ENCODE measurements at regions not wholly inside any gene's neighbourhood (a gene's known extent, or its start where the extent isn't known, plus 50 kb on each side); places are given as distances from the start of the nearest gene placed in this dataset.
"Not testable (repeated sequence)": the region's sequence is repeated elsewhere in the genome, so short reads cannot be mapped to it uniquely, and the experiment has no call there.

DNA sequence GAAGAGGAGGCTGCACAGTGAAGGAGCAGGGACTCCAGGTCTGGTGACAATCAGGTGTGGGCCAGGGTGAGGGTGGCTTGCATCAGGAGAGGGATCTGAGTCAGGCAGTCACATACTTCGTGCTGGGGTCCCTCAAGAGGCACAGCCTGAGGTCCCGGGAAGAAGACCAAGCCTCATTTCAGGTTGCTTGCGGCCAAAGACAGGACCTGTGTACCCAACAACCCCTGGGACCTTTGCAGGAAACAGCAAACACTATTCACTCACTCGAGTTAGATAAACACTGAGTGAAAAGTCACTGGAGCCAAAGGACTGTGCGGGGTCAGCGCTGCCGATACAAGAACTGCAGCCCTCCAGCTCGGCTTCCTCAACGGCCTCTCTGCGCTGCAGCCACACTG lies 104.4 kb downstream of the SINHCAF start:
- intact Hi-C loops (cut with micrococcal nuclease; ENCODE audit: unreplicated experiment), result no loop called here

DNA sequence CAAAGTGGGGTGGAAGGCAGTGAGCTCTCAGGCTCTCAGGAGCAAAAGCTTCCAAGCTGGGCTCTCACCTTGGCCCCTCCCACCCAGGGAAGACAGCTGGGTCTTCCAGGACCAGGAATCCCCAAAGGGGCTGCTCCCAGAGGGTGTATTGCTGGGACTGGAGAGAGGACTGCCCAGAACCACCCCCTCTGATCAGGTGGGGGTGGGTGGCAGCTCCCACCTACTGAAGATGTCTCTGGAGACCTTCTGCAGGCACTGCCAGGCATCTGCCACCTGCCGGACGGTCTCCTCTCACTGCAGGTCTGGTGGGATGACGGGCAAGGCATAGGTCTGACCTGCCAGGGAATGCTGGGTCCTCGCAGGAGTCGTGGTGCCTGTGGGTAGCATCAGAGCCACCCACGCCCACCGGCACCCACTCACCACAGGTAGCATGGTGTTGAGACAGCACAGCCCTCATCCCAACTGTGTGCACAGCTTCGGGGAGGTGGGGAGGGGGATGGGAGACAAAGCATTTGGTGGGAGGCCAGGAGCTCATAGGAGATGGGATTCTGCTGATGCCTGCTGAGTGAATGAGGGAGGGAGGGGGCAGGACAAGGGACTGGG lies 103.2 kb downstream of the SINHCAF start:
- CTCF ChIA-PET, result interaction anchor here (0.5 kb wide), 1 partner anchor 30 kb away, joined by 4 read pairs; no protein-coding TSS in a partner anchor
- no TSS peak for BruUV-seq (replicated peaks)

More for the DNA sequence above, 104.4 kb downstream of the SINHCAF start:
- no peak for TF ChIP-seq TCF7L2 (IDR thresholded peaks at IDR 0.05; ENCODE audit: low read depth, low read length)
- no peak for TF ChIP-seq SIN3A (IDR thresholded peaks at IDR 0.05; ENCODE audit: borderline replicate concordance, insufficient read depth, low read depth, low read length)
- TF ChIP-seq, protein P1, sequence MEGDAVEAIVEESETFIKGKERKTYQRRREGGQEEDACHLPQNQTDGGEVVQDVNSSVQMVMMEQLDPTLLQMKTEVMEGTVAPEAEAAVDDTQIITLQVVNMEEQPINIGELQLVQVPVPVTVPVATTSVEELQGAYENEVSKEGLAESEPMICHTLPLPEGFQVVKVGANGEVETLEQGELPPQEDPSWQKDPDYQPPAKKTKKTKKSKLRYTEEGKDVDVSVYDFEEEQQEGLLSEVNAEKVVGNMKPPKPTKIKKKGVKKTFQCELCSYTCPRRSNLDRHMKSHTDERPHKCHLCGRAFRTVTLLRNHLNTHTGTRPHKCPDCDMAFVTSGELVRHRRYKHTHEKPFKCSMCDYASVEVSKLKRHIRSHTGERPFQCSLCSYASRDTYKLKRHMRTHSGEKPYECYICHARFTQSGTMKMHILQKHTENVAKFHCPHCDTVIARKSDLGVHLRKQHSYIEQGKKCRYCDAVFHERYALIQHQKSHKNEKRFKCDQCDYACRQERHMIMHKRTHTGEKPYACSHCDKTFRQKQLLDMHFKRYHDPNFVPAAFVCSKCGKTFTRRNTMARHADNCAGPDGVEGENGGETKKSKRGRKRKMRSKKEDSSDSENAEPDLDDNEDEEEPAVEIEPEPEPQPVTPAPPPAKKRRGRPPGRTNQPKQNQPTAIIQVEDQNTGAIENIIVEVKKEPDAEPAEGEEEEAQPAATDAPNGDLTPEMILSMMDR (IDR thresholded peaks at IDR 0.05), result no peak
- TF ChIP-seq POLR2AphosphoS5 (IDR thresholded peaks at IDR 0.05; ENCODE audit: low read depth, low read length), result no peak
- TF ChIP-seq, protein P2, sequence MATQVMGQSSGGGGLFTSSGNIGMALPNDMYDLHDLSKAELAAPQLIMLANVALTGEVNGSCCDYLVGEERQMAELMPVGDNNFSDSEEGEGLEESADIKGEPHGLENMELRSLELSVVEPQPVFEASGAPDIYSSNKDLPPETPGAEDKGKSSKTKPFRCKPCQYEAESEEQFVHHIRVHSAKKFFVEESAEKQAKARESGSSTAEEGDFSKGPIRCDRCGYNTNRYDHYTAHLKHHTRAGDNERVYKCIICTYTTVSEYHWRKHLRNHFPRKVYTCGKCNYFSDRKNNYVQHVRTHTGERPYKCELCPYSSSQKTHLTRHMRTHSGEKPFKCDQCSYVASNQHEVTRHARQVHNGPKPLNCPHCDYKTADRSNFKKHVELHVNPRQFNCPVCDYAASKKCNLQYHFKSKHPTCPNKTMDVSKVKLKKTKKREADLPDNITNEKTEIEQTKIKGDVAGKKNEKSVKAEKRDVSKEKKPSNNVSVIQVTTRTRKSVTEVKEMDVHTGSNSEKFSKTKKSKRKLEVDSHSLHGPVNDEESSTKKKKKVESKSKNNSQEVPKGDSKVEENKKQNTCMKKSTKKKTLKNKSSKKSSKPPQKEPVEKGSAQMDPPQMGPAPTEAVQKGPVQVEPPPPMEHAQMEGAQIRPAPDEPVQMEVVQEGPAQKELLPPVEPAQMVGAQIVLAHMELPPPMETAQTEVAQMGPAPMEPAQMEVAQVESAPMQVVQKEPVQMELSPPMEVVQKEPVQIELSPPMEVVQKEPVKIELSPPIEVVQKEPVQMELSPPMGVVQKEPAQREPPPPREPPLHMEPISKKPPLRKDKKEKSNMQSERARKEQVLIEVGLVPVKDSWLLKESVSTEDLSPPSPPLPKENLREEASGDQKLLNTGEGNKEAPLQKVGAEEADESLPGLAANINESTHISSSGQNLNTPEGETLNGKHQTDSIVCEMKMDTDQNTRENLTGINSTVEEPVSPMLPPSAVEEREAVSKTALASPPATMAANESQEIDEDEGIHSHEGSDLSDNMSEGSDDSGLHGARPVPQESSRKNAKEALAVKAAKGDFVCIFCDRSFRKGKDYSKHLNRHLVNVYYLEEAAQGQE (IDR thresholded peaks at IDR 0.05; ENCODE audit: insufficient read depth in 1 of 2, low read depth in 2 of 2, low read length in 1 of 2), result no peak
- ATAC-seq, result no peak
- Histone ChIP-seq H3K9me3 (ENCODE audit: control insufficient read depth, insufficient read depth, low read depth, low read length) (no peaks in the 10 kb centered on the region), H3K4me3 (ENCODE audit: low read depth in 2 of 2, low read length in 2 of 2) (no peak overlapping the region), H3K4me1 (ENCODE audit: control insufficient read depth, insufficient read depth, low read length) (no peaks in the 10 kb centered on the region), H3K36me3 (ENCODE audit: control insufficient read depth, insufficient read depth, low read length) (no peaks in the 10 kb centered on the region; the same call in 1 of the 2 replicates), H3K27ac (ENCODE audit: low read length) (no peak overlapping the region), H3K27me3 (ENCODE audit: control insufficient read depth, insufficient read depth, low read length) (peaks cover 9% of the 10 kb centered on the region)
- BruUV-seq (replicated peaks), result no TSS peak
- no peak for DNase-seq (ENCODE audit: low read depth, low spot score)
- CTCF ChIA-PET, result no interaction called here
- POLR2A ChIA-PET, result no interaction called here
- in situ Hi-C loops (cut with HindIII; ENCODE audit: low pct_unique_long_range_greater_than_20kb, low sequenced_read_pairs), result no loop called here

DNA sequence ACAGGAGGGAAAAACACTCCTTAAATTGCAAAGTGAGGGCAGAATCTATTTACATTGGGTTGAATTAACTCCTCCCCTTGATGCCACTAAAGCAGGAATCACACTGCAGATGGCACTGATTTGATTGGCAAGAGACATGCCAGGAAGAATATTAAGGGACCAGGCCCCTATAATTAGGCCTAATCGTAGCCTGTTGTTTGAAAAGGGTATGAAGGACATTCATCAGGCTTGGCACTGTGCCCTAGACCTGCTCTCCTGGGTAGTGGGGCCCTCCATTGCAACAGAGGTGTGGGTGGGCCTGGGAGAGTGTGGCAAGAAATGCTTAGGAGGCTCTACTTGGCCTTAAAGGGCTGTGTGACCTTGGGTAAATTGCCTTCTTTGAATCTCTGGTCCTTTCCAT lies 102.3 kb downstream of the SINHCAF start:
- in situ Hi-C loops (cut with HindIII; ENCODE audit: low pct_unique_long_range_greater_than_20kb, low sequenced_read_pairs); H3K4me3 ChIP-seq (ENCODE audit: low read depth in 2 of 2, low read length in 2 of 2); H3K9me3 ChIP-seq (ENCODE audit: control insufficient read depth, insufficient read depth, low read depth, low read length); intact Hi-C loops (cut with micrococcal nuclease; ENCODE audit: unreplicated experiment); H3K4me1 ChIP-seq (ENCODE audit: control insufficient read depth, insufficient read depth, low read length); H3K27me3 ChIP-seq (ENCODE audit: control insufficient read depth, insufficient read depth, low read length); H3K36me3 ChIP-seq (ENCODE audit: control insufficient read depth, insufficient read depth, low read length); CTCF ChIA-PET; H3K27ac ChIP-seq (ENCODE audit: low read length); DNase-seq (ENCODE audit: low read depth, low spot score); POLR2A ChIA-PET; BruUV-seq (replicated peaks); ATAC-seq: not testable (repeated sequence)

More for the DNA sequence above, 103.2 kb downstream of the SINHCAF start:
- intact Hi-C loops (cut with micrococcal nuclease; ENCODE audit: unreplicated experiment), result no loop called here
- in situ Hi-C loops (cut with HindIII; ENCODE audit: low pct_unique_long_range_greater_than_20kb, low sequenced_read_pairs), result no loop called here
- H3K27ac ChIP-seq (ENCODE audit: low read length), result no peak overlapping the region
- POLR2A ChIA-PET, result interaction anchor here (0.6 kb wide), 1 partner anchor 171 kb away, joined by 7 read pairs; no protein-coding TSS in a partner anchor
- TF ChIP-seq, protein P1 (IDR thresholded peaks at IDR 0.05), result no peak
- TF ChIP-seq POLR2AphosphoS5 (IDR thresholded peaks at IDR 0.05; ENCODE audit: low read depth, low read length) (no peak), TCF7L2 (IDR thresholded peaks at IDR 0.05; ENCODE audit: low read depth, low read length) (no peak), SIN3A (IDR thresholded peaks at IDR 0.05; ENCODE audit: borderline replicate concordance, insufficient read depth, low read depth, low read length) (no peak)
- TF ChIP-seq, protein P2 (IDR thresholded peaks at IDR 0.05; ENCODE audit: insufficient read depth in 1 of 2, low read depth in 2 of 2, low read length in 1 of 2), result no peak
- no peak overlapping the region for H3K4me3 ChIP-seq (ENCODE audit: low read depth in 2 of 2, low read length in 2 of 2)
- H3K36me3 ChIP-seq (ENCODE audit: control insufficient read depth, insufficient read depth, low read length), result no peaks in the 10 kb centered on the region; the same call in 1 of the 2 replicates
- no peaks in the 10 kb centered on the region for H3K4me1 ChIP-seq (ENCODE audit: control insufficient read depth, insufficient read depth, low read length)
- no peak for DNase-seq (ENCODE audit: low read depth, low spot score)
- H3K9me3 ChIP-seq (ENCODE audit: control insufficient read depth, insufficient read depth, low read depth, low read length), result no peaks in the 10 kb centered on the region
- H3K27me3 ChIP-seq (ENCODE audit: control insufficient read depth, insufficient read depth, low read length), result peaks cover 4% of the 10 kb centered on the region; the same call in 1 of the 2 replicates
- no peak for ATAC-seq
